Liver (tissue), 3 donors: ENCODE measurements at regions not wholly inside any gene's neighbourhood (a gene's known extent, or its start where the extent isn't known, plus 50 kb on each side); places are given as distances from the start of the nearest gene placed in this dataset.

Experiments used
- JUND ChIP-seq, 2 donors: IDR thresholded peaks; 2 replicates each; pipeline ENCODE4 v1.6.1; 2016; ENCODE audit warnings: antibody characterized with exemption in 2 of 2
- TAF1 ChIP-seq: conservative IDR thresholded peaks from 2 replicates; pipeline ENCODE4 v1.6.1; 2016; ENCODE audit warnings: antibody characterized with exemption, mild to moderate bottlenecking
- TF ChIP-seq, protein P1 (sequence below): IDR thresholded peaks from 2 replicates; pipeline ENCODE4 v1.6.1; 2016; ENCODE audit warnings: antibody characterized with exemption
- TF ChIP-seq, protein P2 (sequence below): fragments of 150-350 bp; IDR thresholded peaks from 2 replicates; pipeline ENCODE4 v1.5.1; 2017; ENCODE audit warnings: improper control_type of control experiment, low read depth, low read length; ENCODE audit not compliant: missing input control
- TF ChIP-seq, protein P3 (sequence below): IDR thresholded peaks from 2 replicates; pipeline ENCODE4 v1.6.1; 2016; ENCODE audit warnings: antibody characterized with exemption, mild to moderate bottlenecking
- donor health status: healthy.
- donor health status: healthy.

DNA sequence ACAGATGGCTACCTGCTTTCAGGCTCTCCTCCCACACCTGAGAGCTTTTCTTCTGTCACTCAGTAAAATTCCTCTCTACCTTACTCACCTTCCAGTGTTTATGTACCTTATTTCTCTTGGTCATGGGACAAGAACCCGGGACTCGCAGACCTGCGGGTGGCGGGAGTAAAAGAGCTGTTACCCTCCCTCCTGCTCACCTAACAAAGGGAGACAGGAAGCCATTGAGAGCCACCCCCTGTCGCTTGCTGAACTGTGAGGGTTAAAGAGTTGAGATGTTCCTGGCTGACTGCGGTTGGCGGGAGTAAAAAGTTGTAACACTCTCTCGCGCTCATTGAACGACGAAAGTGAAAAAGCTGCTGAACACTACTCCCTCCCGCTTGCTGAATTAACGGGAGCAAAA lies 1935.1 kb upstream of the FLRT2 start:
- TF ChIP-seq JUND (IDR thresholded peaks at IDR 0.05) = no peak
- TF ChIP-seq, protein P1, sequence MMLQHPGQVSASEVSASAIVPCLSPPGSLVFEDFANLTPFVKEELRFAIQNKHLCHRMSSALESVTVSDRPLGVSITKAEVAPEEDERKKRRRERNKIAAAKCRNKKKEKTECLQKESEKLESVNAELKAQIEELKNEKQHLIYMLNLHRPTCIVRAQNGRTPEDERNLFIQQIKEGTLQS = no peak
- TF ChIP-seq, protein P2, sequence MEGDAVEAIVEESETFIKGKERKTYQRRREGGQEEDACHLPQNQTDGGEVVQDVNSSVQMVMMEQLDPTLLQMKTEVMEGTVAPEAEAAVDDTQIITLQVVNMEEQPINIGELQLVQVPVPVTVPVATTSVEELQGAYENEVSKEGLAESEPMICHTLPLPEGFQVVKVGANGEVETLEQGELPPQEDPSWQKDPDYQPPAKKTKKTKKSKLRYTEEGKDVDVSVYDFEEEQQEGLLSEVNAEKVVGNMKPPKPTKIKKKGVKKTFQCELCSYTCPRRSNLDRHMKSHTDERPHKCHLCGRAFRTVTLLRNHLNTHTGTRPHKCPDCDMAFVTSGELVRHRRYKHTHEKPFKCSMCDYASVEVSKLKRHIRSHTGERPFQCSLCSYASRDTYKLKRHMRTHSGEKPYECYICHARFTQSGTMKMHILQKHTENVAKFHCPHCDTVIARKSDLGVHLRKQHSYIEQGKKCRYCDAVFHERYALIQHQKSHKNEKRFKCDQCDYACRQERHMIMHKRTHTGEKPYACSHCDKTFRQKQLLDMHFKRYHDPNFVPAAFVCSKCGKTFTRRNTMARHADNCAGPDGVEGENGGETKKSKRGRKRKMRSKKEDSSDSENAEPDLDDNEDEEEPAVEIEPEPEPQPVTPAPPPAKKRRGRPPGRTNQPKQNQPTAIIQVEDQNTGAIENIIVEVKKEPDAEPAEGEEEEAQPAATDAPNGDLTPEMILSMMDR = no peak
- TF ChIP-seq, protein P3, sequence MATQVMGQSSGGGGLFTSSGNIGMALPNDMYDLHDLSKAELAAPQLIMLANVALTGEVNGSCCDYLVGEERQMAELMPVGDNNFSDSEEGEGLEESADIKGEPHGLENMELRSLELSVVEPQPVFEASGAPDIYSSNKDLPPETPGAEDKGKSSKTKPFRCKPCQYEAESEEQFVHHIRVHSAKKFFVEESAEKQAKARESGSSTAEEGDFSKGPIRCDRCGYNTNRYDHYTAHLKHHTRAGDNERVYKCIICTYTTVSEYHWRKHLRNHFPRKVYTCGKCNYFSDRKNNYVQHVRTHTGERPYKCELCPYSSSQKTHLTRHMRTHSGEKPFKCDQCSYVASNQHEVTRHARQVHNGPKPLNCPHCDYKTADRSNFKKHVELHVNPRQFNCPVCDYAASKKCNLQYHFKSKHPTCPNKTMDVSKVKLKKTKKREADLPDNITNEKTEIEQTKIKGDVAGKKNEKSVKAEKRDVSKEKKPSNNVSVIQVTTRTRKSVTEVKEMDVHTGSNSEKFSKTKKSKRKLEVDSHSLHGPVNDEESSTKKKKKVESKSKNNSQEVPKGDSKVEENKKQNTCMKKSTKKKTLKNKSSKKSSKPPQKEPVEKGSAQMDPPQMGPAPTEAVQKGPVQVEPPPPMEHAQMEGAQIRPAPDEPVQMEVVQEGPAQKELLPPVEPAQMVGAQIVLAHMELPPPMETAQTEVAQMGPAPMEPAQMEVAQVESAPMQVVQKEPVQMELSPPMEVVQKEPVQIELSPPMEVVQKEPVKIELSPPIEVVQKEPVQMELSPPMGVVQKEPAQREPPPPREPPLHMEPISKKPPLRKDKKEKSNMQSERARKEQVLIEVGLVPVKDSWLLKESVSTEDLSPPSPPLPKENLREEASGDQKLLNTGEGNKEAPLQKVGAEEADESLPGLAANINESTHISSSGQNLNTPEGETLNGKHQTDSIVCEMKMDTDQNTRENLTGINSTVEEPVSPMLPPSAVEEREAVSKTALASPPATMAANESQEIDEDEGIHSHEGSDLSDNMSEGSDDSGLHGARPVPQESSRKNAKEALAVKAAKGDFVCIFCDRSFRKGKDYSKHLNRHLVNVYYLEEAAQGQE = no peak
- TF ChIP-seq TAF1 = no peak
